PC-3 (cell line): ENCODE measurements at regions not wholly inside any gene's neighbourhood (a gene's known extent, or its start where the extent isn't known, plus 50 kb on each side); places are given as distances from the start of the nearest gene placed in this dataset.

Experiments used
- EZH2 ChIP-seq: fragments of 300-600 bp; sonication (generic); IDR thresholded peaks from one replicate; pipeline ENCODE4 v1.6.1; 2017; ENCODE audit warnings: antibody characterized with exemption, mild to moderate bottlenecking, low read length; ENCODE audit not compliant: unreplicated experiment
- EZH2phosphoT487 ChIP-seq: fragments of 300-600 bp; sonication (generic); IDR thresholded peaks from 2 replicates; pipeline ENCODE4 v1.6.1; 2018; ENCODE audit warnings: mild to moderate bottlenecking, antibody characterized with exemption, low read length, borderline replicate concordance
- TF ChIP-seq, protein P1 (sequence below): fragments of 300-600 bp; sonication (generic); conservative IDR thresholded peaks from 2 replicates; pipeline ENCODE4 v1.5.1; 2017; ENCODE audit warnings: antibody characterized with exemption, low read depth, mild to moderate bottlenecking, low read length

DNA sequence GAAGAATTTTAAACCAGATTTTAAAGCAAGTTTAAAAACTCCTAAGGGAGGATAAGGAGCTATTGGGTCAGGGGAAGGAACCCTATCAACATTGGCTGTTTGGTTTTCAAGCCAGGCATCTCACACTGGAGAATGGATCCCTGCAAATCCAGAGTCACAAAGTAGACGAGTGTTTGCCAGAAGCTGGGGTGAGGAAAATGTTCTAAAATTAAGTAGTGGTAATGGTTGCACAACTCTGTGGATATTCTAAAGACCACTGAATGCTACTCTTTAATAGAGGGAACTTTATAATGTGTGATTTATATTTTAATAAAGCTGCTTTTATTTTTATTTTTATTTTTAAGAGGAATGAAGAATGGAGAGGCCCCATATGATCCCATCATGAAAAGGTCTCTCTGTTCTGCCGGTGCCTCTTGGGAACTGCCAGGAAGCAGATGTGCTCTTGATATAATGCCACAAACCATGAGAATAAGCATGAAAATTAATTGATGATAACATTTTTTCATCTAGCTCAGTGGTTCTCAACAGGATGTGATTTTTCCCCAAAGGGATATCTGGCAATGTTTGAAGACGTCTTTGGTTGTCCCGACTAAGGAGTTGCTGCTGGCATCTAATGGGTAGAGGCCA, 379.0 kb upstream of the CNR1 start:
- TF ChIP-seq, protein P1, sequence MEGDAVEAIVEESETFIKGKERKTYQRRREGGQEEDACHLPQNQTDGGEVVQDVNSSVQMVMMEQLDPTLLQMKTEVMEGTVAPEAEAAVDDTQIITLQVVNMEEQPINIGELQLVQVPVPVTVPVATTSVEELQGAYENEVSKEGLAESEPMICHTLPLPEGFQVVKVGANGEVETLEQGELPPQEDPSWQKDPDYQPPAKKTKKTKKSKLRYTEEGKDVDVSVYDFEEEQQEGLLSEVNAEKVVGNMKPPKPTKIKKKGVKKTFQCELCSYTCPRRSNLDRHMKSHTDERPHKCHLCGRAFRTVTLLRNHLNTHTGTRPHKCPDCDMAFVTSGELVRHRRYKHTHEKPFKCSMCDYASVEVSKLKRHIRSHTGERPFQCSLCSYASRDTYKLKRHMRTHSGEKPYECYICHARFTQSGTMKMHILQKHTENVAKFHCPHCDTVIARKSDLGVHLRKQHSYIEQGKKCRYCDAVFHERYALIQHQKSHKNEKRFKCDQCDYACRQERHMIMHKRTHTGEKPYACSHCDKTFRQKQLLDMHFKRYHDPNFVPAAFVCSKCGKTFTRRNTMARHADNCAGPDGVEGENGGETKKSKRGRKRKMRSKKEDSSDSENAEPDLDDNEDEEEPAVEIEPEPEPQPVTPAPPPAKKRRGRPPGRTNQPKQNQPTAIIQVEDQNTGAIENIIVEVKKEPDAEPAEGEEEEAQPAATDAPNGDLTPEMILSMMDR, result no peak
- TF ChIP-seq EZH2 (no peak), EZH2phosphoT487 (no peak)
